T-helper 17 cell (primary cell): ENCODE measurements at regions not wholly inside any gene's neighbourhood (a gene's known extent, or its start where the extent isn't known, plus 50 kb on each side); places are given as distances from the start of the nearest gene placed in this dataset.

Experiments
- ATAC-seq: fragments of 150-1000 bp; cut with Tn5 transposase; 2 replicates; pipeline ENCODE4 v1.10.0; 2021; ENCODE audit warnings: mild to moderate bottlenecking, moderate library complexity
- DNase-seq, 3 donors: peaks; one replicate each; pipeline versions ENCODE4 v3.0.0 to v3.0.0-alpha.2; 2020 to 2021
- H3K9me3 ChIP-seq: one replicate; pipeline ENCODE4 v1.7.0; 2013; ENCODE audit warnings: low read length, mild to moderate bottlenecking; ENCODE audit not compliant: control insufficient read depth, poor library complexity, severe bottlenecking
- H3K27ac Mint-ChIP-seq: one replicate; pipeline ENCODE4 v1.8.0; 2022; ENCODE audit warnings: mild to moderate bottlenecking, moderate library complexity, mixed read lengths
- H3K27me3 Mint-ChIP-seq: one replicate; pipeline ENCODE4 v1.8.0; 2022; ENCODE audit warnings: mixed read lengths
- H3K36me3 Mint-ChIP-seq: one replicate; pipeline ENCODE4 v1.8.0; 2022; ENCODE audit warnings: low read depth, mixed read lengths
- H3K4me1 Mint-ChIP-seq: one replicate; pipeline ENCODE4 v1.8.0; 2022; ENCODE audit warnings: mild to moderate bottlenecking, mixed read lengths
- H3K4me3 Mint-ChIP-seq: one replicate; pipeline ENCODE4 v1.8.0; 2022; ENCODE audit warnings: mild to moderate bottlenecking, moderate library complexity, mixed read lengths

- Mint-ChIP-seq H3K27ac (no peak overlapping the region), H3K27me3 (no peaks in the 10 kb centered on the region), H3K36me3 (no peaks in the 10 kb centered on the region), H3K4me1 (no peaks in the 10 kb centered on the region), H3K4me3 (no peak overlapping the region)
- no peak for DNase-seq
- H3K9me3 ChIP-seq = no peaks in the 10 kb centered on the region
- no peak for ATAC-seq
Measured at GRCh38 chr12:114902665-114903064, 218.7 kb upstream of the TBX3 start.

GRCh38 chr12:114901316-114901715 lies 217.3 kb upstream of the TBX3 start:
- Mint-ChIP-seq H3K4me3 (no peak overlapping the region), H3K36me3 (no peaks in the 10 kb centered on the region), H3K27ac (no peak overlapping the region), H3K27me3 (no peaks in the 10 kb centered on the region), H3K4me1 (no peaks in the 10 kb centered on the region)
- no peaks in the 10 kb centered on the region for H3K9me3 ChIP-seq
- no peak for DNase-seq
- ATAC-seq = no peak

- H3K9me3 ChIP-seq = no peaks in the 10 kb centered on the region
- DNase-seq = no peak
- H3K36me3 Mint-ChIP-seq = no peaks in the 10 kb centered on the region
- H3K27me3 Mint-ChIP-seq = no peaks in the 10 kb centered on the region
- ATAC-seq = no peak
- no peak overlapping the region for H3K4me3 Mint-ChIP-seq
- H3K27ac Mint-ChIP-seq = no peak overlapping the region
- H3K4me1 Mint-ChIP-seq = no peaks in the 10 kb centered on the region
Measured at GRCh38 chr12:114898159-114898558, 214.2 kb upstream of the TBX3 start.

GRCh38 chr12:114895827-114896226 lies 211.9 kb upstream of the TBX3 start:
- DNase-seq = no peak
- Mint-ChIP-seq H3K36me3 (no peaks in the 10 kb centered on the region), H3K27me3 (no peaks in the 10 kb centered on the region), H3K27ac (no peak overlapping the region), H3K4me3 (no peak overlapping the region), H3K4me1 (no peaks in the 10 kb centered on the region)
- no peaks in the 10 kb centered on the region for H3K9me3 ChIP-seq
- no peak for ATAC-seq

GRCh38 chr12:114895081-114895480 lies 211.1 kb upstream of the TBX3 start:
- Mint-ChIP-seq H3K36me3 (no peaks in the 10 kb centered on the region), H3K27ac (no peak overlapping the region), H3K4me1 (no peaks in the 10 kb centered on the region)

GRCh38 chr12:114894076-114894475 lies 210.1 kb upstream of the TBX3 start:
- Mint-ChIP-seq H3K4me1 (no peaks in the 10 kb centered on the region), H3K36me3 (no peaks in the 10 kb centered on the region), H3K27me3 (no peaks in the 10 kb centered on the region), H3K27ac (no peak overlapping the region), H3K4me3 (no peak overlapping the region)
- ATAC-seq (no peak), DNase-seq (no peak)
- no peaks in the 10 kb centered on the region for H3K9me3 ChIP-seq

More at GRCh38 chr12:114895081-114895480, 211.1 kb upstream of the TBX3 start:
- Mint-ChIP-seq H3K4me3 (no peak overlapping the region), H3K27me3 (no peaks in the 10 kb centered on the region)
- DNase-seq = no peak
- no peaks in the 10 kb centered on the region for H3K9me3 ChIP-seq
- ATAC-seq = no peak

GRCh38 chr12:114888928-114889584 lies 205.1 kb upstream of the TBX3 start:
- Mint-ChIP-seq H3K4me1 (no peaks in the 10 kb centered on the region), H3K4me3 (no peak overlapping the region), H3K27ac (no peak overlapping the region), H3K36me3 (no peaks in the 10 kb centered on the region), H3K27me3 (no peaks in the 10 kb centered on the region)
- DNase-seq (no peak), ATAC-seq (no peak)
- H3K9me3 ChIP-seq = no peaks in the 10 kb centered on the region

- no peaks in the 10 kb centered on the region for H3K9me3 ChIP-seq
- Mint-ChIP-seq H3K4me3 (no peak overlapping the region), H3K27me3 (no peaks in the 10 kb centered on the region), H3K36me3 (no peaks in the 10 kb centered on the region), H3K27ac (no peak overlapping the region), H3K4me1 (no peaks in the 10 kb centered on the region)
- DNase-seq = no peak
- ATAC-seq = no peak
Measured at GRCh38 chr12:114888448-114888847, 204.5 kb upstream of the TBX3 start.

GRCh38 chr12:114885501-114885900 lies 201.5 kb upstream of the TBX3 start:
- Mint-ChIP-seq H3K27me3 (no peaks in the 10 kb centered on the region), H3K27ac (no peak overlapping the region), H3K4me3 (no peak overlapping the region), H3K4me1 (no peaks in the 10 kb centered on the region), H3K36me3 (no peaks in the 10 kb centered on the region)
- no peak for ATAC-seq
- DNase-seq = no peak
- no peaks in the 10 kb centered on the region for H3K9me3 ChIP-seq

GRCh38 chr12:114884575-114884974 lies 200.6 kb upstream of the TBX3 start:
- no peaks in the 10 kb centered on the region for H3K9me3 ChIP-seq
- Mint-ChIP-seq H3K4me1 (no peaks in the 10 kb centered on the region), H3K27me3 (no peaks in the 10 kb centered on the region), H3K27ac (no peak overlapping the region), H3K4me3 (no peak overlapping the region), H3K36me3 (no peaks in the 10 kb centered on the region)
- ATAC-seq = no peak
- no peak for DNase-seq

GRCh38 chr12:114882083-114882482 lies 198.1 kb upstream of the TBX3 start:
- DNase-seq = no peak
- no peak for ATAC-seq
- H3K4me1 Mint-ChIP-seq = no peaks in the 10 kb centered on the region
- H3K27me3 Mint-ChIP-seq = no peaks in the 10 kb centered on the region
- no peak overlapping the region for H3K27ac Mint-ChIP-seq
- no peak overlapping the region for H3K4me3 Mint-ChIP-seq
- H3K9me3 ChIP-seq = no peaks in the 10 kb centered on the region
- no peaks in the 10 kb centered on the region for H3K36me3 Mint-ChIP-seq

GRCh38 chr12:114879354-114879753 lies 195.4 kb upstream of the TBX3 start:
- DNase-seq (no peak), ATAC-seq (no peak)
- no peaks in the 10 kb centered on the region for H3K9me3 ChIP-seq
- Mint-ChIP-seq H3K27ac (no peak overlapping the region), H3K4me3 (no peak overlapping the region), H3K27me3 (no peaks in the 10 kb centered on the region), H3K36me3 (no peaks in the 10 kb centered on the region), H3K4me1 (no peaks in the 10 kb centered on the region)

GRCh38 chr12:114878781-114879180 lies 194.8 kb upstream of the TBX3 start:
- Mint-ChIP-seq H3K4me3 (no peak overlapping the region), H3K36me3 (no peaks in the 10 kb centered on the region)
- ATAC-seq = no peak

GRCh38 chr12:114876968-114877680 lies 193.1 kb upstream of the TBX3 start:
- Mint-ChIP-seq H3K27ac (no peak overlapping the region), H3K36me3 (no peaks in the 10 kb centered on the region), H3K27me3 (no peaks in the 10 kb centered on the region), H3K4me3 (no peak overlapping the region), H3K4me1 (no peaks in the 10 kb centered on the region)
- ATAC-seq = no peak
- H3K9me3 ChIP-seq = no peaks in the 10 kb centered on the region
- no peak for DNase-seq

More at GRCh38 chr12:114878781-114879180, 194.8 kb upstream of the TBX3 start:
- Mint-ChIP-seq H3K27ac (no peak overlapping the region), H3K27me3 (no peaks in the 10 kb centered on the region), H3K4me1 (no peaks in the 10 kb centered on the region)
- DNase-seq = no peak
- H3K9me3 ChIP-seq = no peaks in the 10 kb centered on the region
